ENCODE measurements at regions not wholly inside any gene's neighbourhood (a gene's known extent, or its start where the extent isn't known, plus 50 kb on each side); places are given as distances from the start of the nearest gene placed in this dataset.

GRCh38 chr1:18007391-18008041 is 100.1 kb upstream of the IGSF21 start:
- no peak for DNase-seq
- TF ChIP-seq CTCF (IDR thresholded peaks at IDR 0.05): no peak
- intact Hi-C loops (cut with DNase I): no loop called here
- Histone ChIP-seq H3K4me1 (no peaks in the 10 kb centered on the region), H3K9me3 (no peaks in the 10 kb centered on the region), H3K4me3 (no peak overlapping the region), H3K36me3 (no peaks in the 10 kb centered on the region), H3K27ac (no peak overlapping the region), H3K27me3 (ENCODE audit: low read depth) (peaks cover 18% of the 10 kb centered on the region)
- ATAC-seq: no peak

- no peak overlapping the region for H3K4me3 ChIP-seq
- intact Hi-C loops (cut with DNase I): no loop called here
- no peaks in the 10 kb centered on the region for H3K4me1 ChIP-seq
- no peak overlapping the region for H3K27ac ChIP-seq
- H3K9me3 ChIP-seq: no peaks in the 10 kb centered on the region
- no peak for TF ChIP-seq CTCF (IDR thresholded peaks at IDR 0.05)
- ATAC-seq: no peak
- DNase-seq: no peak
- no peaks in the 10 kb centered on the region for H3K36me3 ChIP-seq
- peaks cover 18% of the 10 kb centered on the region for H3K27me3 ChIP-seq (ENCODE audit: low read depth)
These were observed 99.5 kb upstream of the IGSF21 start for GRCh38 chr1:18008081-18008480.

DNA sequence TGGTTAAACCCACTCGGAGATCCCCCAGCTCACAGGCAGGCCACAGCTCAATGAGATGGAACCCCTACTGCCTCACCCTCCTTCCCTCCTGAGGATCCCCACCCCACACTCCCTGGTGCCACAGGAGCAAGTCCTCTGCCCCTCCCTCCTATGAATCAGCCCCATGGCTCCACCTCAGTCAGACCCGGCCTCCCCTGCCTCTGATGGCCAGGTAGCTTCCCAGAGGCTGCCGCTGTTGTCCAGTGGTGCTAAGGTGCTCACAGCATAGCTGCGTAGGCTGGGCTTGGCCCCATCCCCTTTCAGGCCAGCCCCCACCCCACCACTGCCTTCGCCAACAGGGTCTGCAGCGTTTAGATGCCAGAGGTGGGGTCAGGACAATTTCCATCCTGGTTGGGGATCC is 98.5 kb upstream of the IGSF21 start:
- Histone ChIP-seq H3K27ac (no peak overlapping the region), H3K27me3 (ENCODE audit: low read depth) (peaks cover 18% of the 10 kb centered on the region), H3K9me3 (no peaks in the 10 kb centered on the region), H3K4me1 (no peaks in the 10 kb centered on the region), H3K36me3 (no peaks in the 10 kb centered on the region), H3K4me3 (no peak overlapping the region)
- no peak for TF ChIP-seq CTCF (IDR thresholded peaks at IDR 0.05)
- DNase-seq: no peak
- intact Hi-C loops (cut with DNase I): no loop called here
- no peak for ATAC-seq

GRCh38 chr1:18009478-18009961 is 98.1 kb upstream of the IGSF21 start:
- Histone ChIP-seq H3K27me3 (ENCODE audit: low read depth) (peaks cover 18% of the 10 kb centered on the region), H3K36me3 (no peaks in the 10 kb centered on the region)

GRCh38 chr1:18010408-18010807 is 97.2 kb upstream of the IGSF21 start:
- H3K4me3 ChIP-seq: no peak overlapping the region
- no peak for DNase-seq
- no peaks in the 10 kb centered on the region for H3K4me1 ChIP-seq
- no peaks in the 10 kb centered on the region for H3K9me3 ChIP-seq
- H3K27me3 ChIP-seq (ENCODE audit: low read depth): peaks cover 18% of the 10 kb centered on the region
- no peak for ATAC-seq
- TF ChIP-seq CTCF (IDR thresholded peaks at IDR 0.05): no peak
- no peaks in the 10 kb centered on the region for H3K36me3 ChIP-seq
- intact Hi-C loops (cut with DNase I): no loop called here
- H3K27ac ChIP-seq: no peak overlapping the region

More at GRCh38 chr1:18009478-18009961, 98.1 kb upstream of the IGSF21 start:
- no peak for TF ChIP-seq CTCF (IDR thresholded peaks at IDR 0.05)
- no peak for ATAC-seq
- no peak for DNase-seq
- H3K27ac ChIP-seq: no peak overlapping the region
- no peaks in the 10 kb centered on the region for H3K9me3 ChIP-seq
- H3K4me1 ChIP-seq: no peaks in the 10 kb centered on the region
- intact Hi-C loops (cut with DNase I): no loop called here
- no peak overlapping the region for H3K4me3 ChIP-seq
